K562 (cell line): ENCODE measurements at regions not wholly inside any gene's neighbourhood (a gene's known extent, or its start where the extent isn't known, plus 50 kb on each side); places are given as distances from the start of the nearest gene placed in this dataset.
"Not testable (repeated sequence)": the region's sequence is repeated elsewhere in the genome, so short reads cannot be mapped to it uniquely, and the experiment has no call there.

Source experiments
- ATAC-seq: fragments of 200-7000 bp; cut with Tn5 transposase; 3 replicates; pipeline ENCODE4 v1.9.1; 2020; ENCODE audit warnings: moderate library complexity
- BruUV-seq: library from RNA; stranded (reverse); fragments of 400-500 nt; replicated peaks from 2 replicates; lab custom pipeline; 2021; lab: Mats Ljungman, UMichigan
- CTCF ChIA-PET: fragments of 300-600 bp; formaldehyde crosslinking; extraction: SDS; loops from one replicate; lab custom pipeline; 2021; ENCODE audit warnings: low intra/inter-chr PET ratio; lab: Yijun Ruan, JAX
- POLR2A ChIA-PET: fragments of 300-600, 350-650 bp; sonication (Branson Sonifier 250); formaldehyde crosslinking; extraction: SDS; loops from one replicate; lab custom pipeline; 2021; ENCODE audit warnings: antibody characterized with exemption, inconsistent platforms; lab: Yijun Ruan, JAX
- DNase-seq, 4 experiments: peaks; one replicate each; pipeline versions ENCODE4 v3.0.0 to v3.0.0-alpha.2; 2011 to 2018; ENCODE audit warnings: low spot score in 3 of 4, mixed read lengths in 3 of 4; ENCODE audit errors: extremely low read depth in 1 of 4
- FAIRE-seq: peaks from 2 replicates; lab custom pipeline; 2011; peaks lifted over from hg19 to GRCh38; lab: Jason Lieb, UNC
- H2AFZ ChIP-seq: 2 replicates; pipeline ENCODE4 v1.6.0; 2011; ENCODE audit warnings: low read depth, low read length, control low read depth, inconsistent platforms
- H3K27ac ChIP-seq: fragments of 200-600 bp; 3 replicates; pipeline ENCODE4 v1.8.0; 2011; ENCODE audit warnings: low read depth, mild to moderate bottlenecking, control low read depth, inconsistent platforms, low read length, moderate library complexity, mixed read lengths; ENCODE audit errors: extremely low read depth
- H3K27me3 ChIP-seq, 2 experiments: fragments of 300-600 bp in 1 of 2; 2 replicates in 1 of 2; 3 replicates in 1 of 2; pipeline versions ENCODE4 v1.6.0 to v1.8.0; 2011; ENCODE audit warnings: inconsistent platforms in 2 of 2, low read length in 2 of 2, mild to moderate bottlenecking in 1 of 2, mixed read lengths in 1 of 2, moderate library complexity in 1 of 2; ENCODE audit not compliant: control insufficient read depth in 2 of 2, insufficient read depth in 2 of 2
- H3K36me3 ChIP-seq: fragments of 300-600 bp; 3 replicates; pipeline ENCODE4 v1.8.0; 2011; ENCODE audit warnings: mild to moderate bottlenecking, low read length, inconsistent platforms; ENCODE audit not compliant: control insufficient read depth, insufficient read depth
- H3K4me1 ChIP-seq, 2 experiments: fragments of 200-600 bp in 1 of 2; replicated peaks in 1 of 2; 2 replicates in 1 of 2; 3 replicates in 1 of 2; pipeline versions ENCODE4 v1.5.1 to v1.8.0; 2011; ENCODE audit warnings: inconsistent platforms in 2 of 2, low read length in 2 of 2, mild to moderate bottlenecking in 1 of 2, mixed read lengths in 1 of 2, moderate library complexity in 1 of 2; ENCODE audit not compliant: control insufficient read depth in 2 of 2, insufficient read depth in 2 of 2
- H3K4me2 ChIP-seq: 2 replicates; pipeline ENCODE4 v1.6.1; 2011; ENCODE audit warnings: low read length, control low read depth, inconsistent platforms, mixed read lengths; ENCODE audit not compliant: insufficient read depth
- H3K4me3 ChIP-seq: fragments of 200-600 bp; sonication (generic), shearing (Covaris generic); 2 replicates; pipeline ENCODE4 v1.5.1; 2016; ENCODE audit warnings: control low read depth, inconsistent platforms
- H3K79me2 ChIP-seq: fragments of 200-600 bp; 3 replicates; pipeline ENCODE4 v1.8.0; 2011; ENCODE audit warnings: low read length, inconsistent platforms; ENCODE audit not compliant: control insufficient read depth, insufficient read depth
- H3K9ac ChIP-seq, 2 experiments: 2 replicates each; pipeline versions ENCODE4 v1.6.0 to v1.6.1; 2011; ENCODE audit warnings: low read depth in 2 of 2, low read length in 2 of 2, control low read depth in 1 of 2, inconsistent platforms in 1 of 2, mild to moderate bottlenecking in 1 of 2, mixed read lengths in 1 of 2; ENCODE audit not compliant: insufficient read depth in 1 of 2
- H3K9me1 ChIP-seq: one replicate; pipeline ENCODE4 v1.6.0; 2011; ENCODE audit warnings: inconsistent platforms, mild to moderate bottlenecking, low read length, moderate library complexity; ENCODE audit not compliant: control insufficient read depth, insufficient read depth
- H3K9me3 ChIP-seq: replicated peaks from 2 replicates; pipeline ENCODE4 v1.5.1; 2011; ENCODE audit warnings: low read depth, low read length, inconsistent platforms; ENCODE audit not compliant: control insufficient read depth, insufficient read depth
- H4K20me1 ChIP-seq: replicated peaks from 2 replicates; pipeline ENCODE4 v1.6.1; 2011; ENCODE audit warnings: low read length, inconsistent platforms, mixed read lengths; ENCODE audit not compliant: control insufficient read depth, insufficient read depth
- KHSRP ChIP-seq: fragments of 450-650 bp; IDR thresholded peaks from 2 replicates; pipeline ENCODE4 v1.6.1; 2017
- MTF1 ChIP-seq: fragments of 250-450 bp; sonication (Bioruptor Pico); IDR thresholded peaks from 2 replicates; pipeline ENCODE4 v1.9.0; 2021; ENCODE audit warnings: moderate library complexity, mild to moderate bottlenecking, inconsistent platforms, borderline replicate concordance
- POLR2AphosphoS2 ChIP-seq: IDR thresholded peaks from 2 replicates; pipeline ENCODE4 v1.6.1; 2012; ENCODE audit warnings: low read length, improper control_type of control experiment
- WGBS: fragments of 100-300 bp; shearing (Covaris generic); methylation state at CpG from one replicate; pipeline ENCODE4 v1.1.6; 2016; ENCODE audit warnings: low coverage, mixed read lengths; ENCODE audit not compliant: insufficient coverage; ENCODE audit errors: missing lambda C conversion rate; 5-methylcytosine and 5-hydroxymethylcytosine counted together
- in situ Hi-C: fragments of 300-500 bp; cut with MboI; formaldehyde crosslinking; loops from 4 replicates; pipeline ENCODE4 v1.15.0; 2018; ENCODE audit warnings: inconsistent platforms, mixed read lengths
- intact Hi-C: fragments of 100-400 bp; cut with micrococcal nuclease; formaldehyde crosslinking; loops from 2 replicates; pipeline ENCODE4 v1.14.2; 2022

GRCh38 chr3:75329476-75330097 is 334.5 kb upstream of the FRG2C start (continued):
- TF ChIP-seq MTF1 (CRISPR knock-in tag) (no peak), POLR2AphosphoS2 (no peak), KHSRP (no peak)

DNA sequence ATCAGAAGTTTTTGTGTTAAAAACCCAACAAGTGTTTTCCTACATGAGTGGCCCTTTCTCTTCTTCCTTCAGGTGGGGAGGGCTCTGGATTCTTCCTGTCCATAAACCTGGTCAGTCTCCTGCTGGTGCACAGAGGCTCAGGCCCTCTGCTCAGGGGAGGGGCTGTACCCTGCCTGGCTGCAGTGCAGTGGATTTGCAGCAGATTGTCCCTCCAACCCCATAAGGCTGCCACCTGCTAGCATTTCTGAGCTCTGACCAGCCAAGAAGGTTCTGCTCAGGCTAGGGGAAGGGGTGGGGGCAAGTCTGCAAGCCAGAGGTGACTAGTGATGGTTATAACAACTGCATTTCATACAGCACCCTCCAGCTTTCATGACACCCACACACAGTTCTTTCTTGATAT is 333.7 kb upstream of the FRG2C start:
- FAIRE-seq, H3K36me3 ChIP-seq, intact Hi-C loops, ATAC-seq, H3K9me1 ChIP-seq, POLR2A ChIA-PET, H3K4me2 ChIP-seq, H3K27me3 ChIP-seq, H3K27ac ChIP-seq, H4K20me1 ChIP-seq, H3K9me3 ChIP-seq, in situ Hi-C loops, CTCF ChIA-PET, DNase-seq, H3K9ac ChIP-seq, H2AFZ ChIP-seq, H3K79me2 ChIP-seq, BruUV-seq, H3K4me1 ChIP-seq, H3K4me3 ChIP-seq: not testable (repeated sequence)

- H4K20me1 ChIP-seq, H3K4me1 ChIP-seq, FAIRE-seq, in situ Hi-C loops, H3K27ac ChIP-seq, CTCF ChIA-PET, H3K4me2 ChIP-seq, H3K27me3 ChIP-seq, H3K79me2 ChIP-seq, H3K9me1 ChIP-seq, ATAC-seq, H3K9me3 ChIP-seq, POLR2A ChIA-PET, H2AFZ ChIP-seq, BruUV-seq, H3K9ac ChIP-seq, intact Hi-C loops, H3K36me3 ChIP-seq, H3K4me3 ChIP-seq, DNase-seq: not testable (repeated sequence)
- WGBS = 0% methylated on average over 1 of the region's 1 CpG
Measured at GRCh38 chr3:75332090-75332489, 332.0 kb upstream of the FRG2C start.
